ENCODE measurements at regions not wholly inside any gene's neighbourhood (a gene's known extent, or its start where the extent isn't known, plus 50 kb on each side); places are given as distances from the start of the nearest gene placed in this dataset.
A peak's percentile ranks its signal among the peaks of the same experiment; 100 is the strongest.
"Not testable (repeated sequence)": the region's sequence is repeated elsewhere in the genome, so short reads cannot be mapped to it uniquely, and the experiment has no call there.

DNA sequence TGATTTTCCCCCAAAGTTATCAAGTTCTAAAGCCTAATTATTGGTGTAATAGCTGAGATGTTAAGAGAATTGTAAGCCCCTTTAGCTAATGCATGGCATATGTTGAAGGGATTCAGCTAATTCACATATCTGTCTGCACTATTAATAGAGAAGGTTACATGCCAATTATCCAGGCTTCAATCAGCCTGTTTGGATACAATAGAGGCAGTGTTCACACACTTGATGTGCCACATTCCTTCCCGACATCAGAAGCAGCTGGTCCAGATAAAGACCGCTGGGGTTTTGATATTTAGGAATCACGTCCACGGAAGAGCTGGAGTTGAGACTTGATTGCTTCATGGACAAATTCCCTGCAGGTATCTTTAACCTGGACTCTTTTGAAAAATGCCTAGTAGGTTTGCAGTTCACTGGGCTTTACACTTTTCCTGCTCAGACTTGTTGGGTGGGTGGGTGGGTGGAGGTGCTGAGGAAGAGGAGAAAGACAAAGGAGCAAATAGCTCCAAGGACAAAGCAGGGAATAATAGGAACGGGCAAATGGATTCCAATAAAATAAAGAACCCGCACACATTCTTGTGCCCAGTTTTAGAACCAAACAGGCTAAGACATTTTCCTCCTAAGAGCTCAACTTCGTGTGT lies 142.6 kb upstream of the ZNF217 start:
- H3K27ac Mint-ChIP-seq (ENCODE audit: unreplicated experiment): peak overlapping the region; percentile 94
- H3K4me3 Mint-ChIP-seq (ENCODE audit: unreplicated experiment): peak overlapping the region; percentile 57

GRCh38 chr20:53735536-53736050 lies 142.0 kb upstream of the ZNF217 start:
- no peaks in the 10 kb centered on the region for H3K9me3 Mint-ChIP-seq (ENCODE audit: low read depth)
- no peak for DNase-seq (ENCODE audit: low spot score)
- H3K4me1 Mint-ChIP-seq (ENCODE audit: low read depth): peaks cover 78% of the 10 kb centered on the region
- peak overlapping the region; percentile 94 for H3K27ac Mint-ChIP-seq (ENCODE audit: unreplicated experiment)
- no peak for TF ChIP-seq CTCF (IDR thresholded peaks at IDR 0.05)
- no peaks in the 10 kb centered on the region for H3K36me3 Mint-ChIP-seq (ENCODE audit: low read depth)
- H3K27me3 Mint-ChIP-seq (ENCODE audit: low read depth): no peaks in the 10 kb centered on the region
- peak overlapping the region; percentile 1 for H3K4me3 Mint-ChIP-seq (ENCODE audit: unreplicated experiment)

More for the DNA sequence above, 142.6 kb upstream of the ZNF217 start:
- no peaks in the 10 kb centered on the region for H3K36me3 Mint-ChIP-seq (ENCODE audit: low read depth)
- H3K4me1 Mint-ChIP-seq (ENCODE audit: low read depth): peaks cover 80% of the 10 kb centered on the region
- H3K9me3 Mint-ChIP-seq (ENCODE audit: low read depth): no peaks in the 10 kb centered on the region
- no peak for TF ChIP-seq CTCF (IDR thresholded peaks at IDR 0.05)
- DNase-seq (ENCODE audit: low spot score): no peak
- no peaks in the 10 kb centered on the region for H3K27me3 Mint-ChIP-seq (ENCODE audit: low read depth)

- H3K27ac Mint-ChIP-seq (ENCODE audit: unreplicated experiment): peak overlapping the region; percentile 41
- no peak overlapping the region for H3K4me3 Mint-ChIP-seq (ENCODE audit: unreplicated experiment)
- peaks cover 67% of the 10 kb centered on the region for H3K4me1 Mint-ChIP-seq (ENCODE audit: low read depth)
- TF ChIP-seq CTCF (IDR thresholded peaks at IDR 0.05): no peak
- no peaks in the 10 kb centered on the region for H3K36me3 Mint-ChIP-seq (ENCODE audit: low read depth)
- H3K9me3 Mint-ChIP-seq (ENCODE audit: low read depth): no peaks in the 10 kb centered on the region
- no peak for DNase-seq (ENCODE audit: low spot score)
- no peaks in the 10 kb centered on the region for H3K27me3 Mint-ChIP-seq (ENCODE audit: low read depth)
Measured at GRCh38 chr20:53734006-53734688, 140.5 kb upstream of the ZNF217 start.

- Mint-ChIP-seq H3K27ac (ENCODE audit: unreplicated experiment) (no peak overlapping the region), H3K4me3 (ENCODE audit: unreplicated experiment) (no peak overlapping the region), H3K27me3 (ENCODE audit: low read depth) (no peaks in the 10 kb centered on the region), H3K9me3 (ENCODE audit: low read depth) (no peaks in the 10 kb centered on the region), H3K4me1 (ENCODE audit: low read depth) (peaks cover 41% of the 10 kb centered on the region), H3K36me3 (ENCODE audit: low read depth) (no peaks in the 10 kb centered on the region)
- no peak for DNase-seq (ENCODE audit: low spot score)
- TF ChIP-seq CTCF (IDR thresholded peaks at IDR 0.05): no peak
Measured at GRCh38 chr20:53731595-53731994, 138.0 kb upstream of the ZNF217 start.

DNA sequence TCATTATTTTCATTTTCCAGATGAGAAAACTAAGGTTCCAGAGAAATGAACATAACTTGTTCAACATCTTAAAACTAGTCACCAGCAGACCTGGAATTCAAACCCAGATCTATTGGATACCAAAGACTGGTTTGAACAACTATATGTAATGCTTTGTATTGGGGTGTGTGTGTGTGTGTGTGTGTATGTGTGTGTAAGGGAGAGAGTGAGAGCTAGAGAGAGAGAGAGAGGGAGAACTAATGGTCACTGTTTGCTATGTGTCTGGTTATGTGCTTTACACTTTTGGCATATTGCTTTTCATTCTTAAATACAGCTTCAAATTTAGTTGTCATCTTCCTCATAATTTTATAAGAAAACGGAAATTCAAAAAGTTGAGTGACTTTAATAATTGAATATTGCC lies 134.7 kb upstream of the ZNF217 start:
- no peak for DNase-seq (ENCODE audit: low spot score)
- no peak overlapping the region for H3K4me3 Mint-ChIP-seq (ENCODE audit: unreplicated experiment)
- no peaks in the 10 kb centered on the region for H3K9me3 Mint-ChIP-seq (ENCODE audit: low read depth)
- no peak overlapping the region for H3K27ac Mint-ChIP-seq (ENCODE audit: unreplicated experiment)
- TF ChIP-seq CTCF (IDR thresholded peaks at IDR 0.05): no peak
- H3K27me3 Mint-ChIP-seq (ENCODE audit: low read depth): no peaks in the 10 kb centered on the region
- H3K4me1 Mint-ChIP-seq (ENCODE audit: low read depth): peaks cover 12% of the 10 kb centered on the region
- H3K36me3 Mint-ChIP-seq (ENCODE audit: low read depth): no peaks in the 10 kb centered on the region

GRCh38 chr20:53727239-53727638 lies 133.6 kb upstream of the ZNF217 start:
- H3K36me3 Mint-ChIP-seq (ENCODE audit: low read depth); H3K4me3 Mint-ChIP-seq (ENCODE audit: unreplicated experiment); H3K4me1 Mint-ChIP-seq (ENCODE audit: low read depth); H3K9me3 Mint-ChIP-seq (ENCODE audit: low read depth); DNase-seq (ENCODE audit: low spot score); H3K27me3 Mint-ChIP-seq (ENCODE audit: low read depth); H3K27ac Mint-ChIP-seq (ENCODE audit: unreplicated experiment): not testable (repeated sequence)
